HEK293T (cell line): ENCODE measurements at regions not wholly inside any gene's neighbourhood (a gene's known extent, or its start where the extent isn't known, plus 50 kb on each side); places are given as distances from the start of the nearest gene placed in this dataset.

Experiments used
- CTCF ChIA-PET: fragments of 350-600 bp; formaldehyde crosslinking; extraction: SDS; loops from one replicate; lab custom pipeline; 2021; ENCODE audit warnings: antibody characterized with exemption, inconsistent platforms; lab: Yijun Ruan, JAX
- POLR2A ChIA-PET: fragments of 350-600 bp; formaldehyde crosslinking; extraction: SDS; loops from one replicate; lab custom pipeline; 2020; ENCODE audit warnings: antibody characterized with exemption, inconsistent platforms; lab: Yijun Ruan, JAX
- DNase-seq: peaks from one replicate; pipeline ENCODE4 v3.0.0; 2012; ENCODE audit warnings: mixed read lengths; ENCODE audit errors: extremely low spot score
- ARNT ChIP-seq: fragments of 450-650 bp; IDR thresholded peaks from 2 replicates; pipeline ENCODE4 v1.6.1; 2017; ENCODE audit warnings: mild to moderate bottlenecking
- BHLHE40 ChIP-seq: fragments of 450-650 bp; IDR thresholded peaks from 2 replicates; pipeline ENCODE4 v1.6.1; 2016; ENCODE audit warnings: mild to moderate bottlenecking, moderate library complexity, borderline replicate concordance
- CTBP1 ChIP-seq: fragments of 450-650 bp; IDR thresholded peaks from 2 replicates; pipeline ENCODE4 v1.6.1; 2016; ENCODE audit warnings: borderline replicate concordance
- ELF4 ChIP-seq: fragments of 450-650 bp; IDR thresholded peaks from 2 replicates; pipeline ENCODE4 v1.6.1; 2017; ENCODE audit warnings: antibody characterized with exemption
- FOXA1 ChIP-seq: fragments of 450-650 bp; IDR thresholded peaks from 2 replicates; pipeline ENCODE4 v1.6.1; 2016; ENCODE audit warnings: mild to moderate bottlenecking
- FOXK2 ChIP-seq: fragments of 450-650 bp; IDR thresholded peaks from 2 replicates; pipeline ENCODE4 v1.6.1; 2016; ENCODE audit warnings: mild to moderate bottlenecking
- FOXM1 ChIP-seq: fragments of 450-650 bp; IDR thresholded peaks from 2 replicates; pipeline ENCODE4 v1.6.1; 2017; ENCODE audit warnings: mild to moderate bottlenecking, borderline replicate concordance
- HDGF ChIP-seq: fragments of 450-650 bp; IDR thresholded peaks from 2 replicates; pipeline ENCODE4 v1.6.1; 2017; ENCODE audit warnings: antibody characterized with exemption, borderline replicate concordance
- L3MBTL2 ChIP-seq: fragments of 450-650 bp; conservative IDR thresholded peaks from 2 replicates; pipeline ENCODE4 v1.6.1; 2016; ENCODE audit warnings: mild to moderate bottlenecking
- LEF1 ChIP-seq: fragments of 450-650 bp; IDR thresholded peaks from 2 replicates; pipeline ENCODE4 v1.6.1; 2017; ENCODE audit warnings: mild to moderate bottlenecking, borderline replicate concordance
- NFRKB ChIP-seq: fragments of 450-650 bp; IDR thresholded peaks from 2 replicates; pipeline ENCODE4 v1.6.1; 2016; ENCODE audit warnings: mild to moderate bottlenecking, moderate library complexity
- PKNOX1 ChIP-seq: fragments of 450-650 bp; IDR thresholded peaks from 2 replicates; pipeline ENCODE4 v1.6.1; 2016
- SP1 ChIP-seq: fragments of 450-650 bp; IDR thresholded peaks from 2 replicates; pipeline ENCODE4 v1.6.1; 2017
- SUZ12 ChIP-seq: fragments of 450-650 bp; IDR thresholded peaks from 2 replicates; pipeline ENCODE4 v1.6.1; 2016; ENCODE audit warnings: mild to moderate bottlenecking
- TARDBP ChIP-seq: fragments of 450-650 bp; IDR thresholded peaks from 2 replicates; pipeline ENCODE4 v1.6.1; 2016
- ZNF384 ChIP-seq: fragments of 450-650 bp; IDR thresholded peaks from 2 replicates; pipeline ENCODE4 v1.6.1; 2016

GRCh38 chr3:72279631-72280041 is 494.7 kb upstream of the PROK2 start:
- ChIA-PET CTCF (interaction anchor here (0.6 kb wide), 1 partner anchor 178 kb away, joined by 3 read pairs; no protein-coding TSS in a partner anchor), POLR2A (no interaction called here)
- no peak for DNase-seq
- TF ChIP-seq TARDBP: no peak
- no peak for TF ChIP-seq ARNT
- TF ChIP-seq FOXA1: no peak
- TF ChIP-seq LEF1: no peak
- no peak for TF ChIP-seq BHLHE40

- CTCF ChIA-PET: interaction anchor here (0.6 kb wide), 1 partner anchor 177 kb away, joined by 3 read pairs; no protein-coding TSS in a partner anchor
- POLR2A ChIA-PET: no interaction called here
- DNase-seq: no peak
- TF ChIP-seq ZNF384 (no peak), FOXA1 (no peak), PKNOX1 (no peak), ELF4 (no peak), FOXM1 (no peak), LEF1 (no peak), TARDBP (no peak), ARNT (no peak)
These were observed 494.2 kb upstream of the PROK2 start for GRCh38 chr3:72279068-72279604.

GRCh38 chr3:72278349-72279067 is 493.6 kb upstream of the PROK2 start:
- CTCF ChIA-PET: no interaction called here
- no peak for TF ChIP-seq L3MBTL2
- TF ChIP-seq FOXA1: no peak
- no peak for TF ChIP-seq NFRKB
- no peak for TF ChIP-seq BHLHE40
- TF ChIP-seq CTBP1: no peak
- TF ChIP-seq PKNOX1: no peak
- no peak for TF ChIP-seq FOXM1
- TF ChIP-seq ZNF384: no peak
- TF ChIP-seq LEF1: no peak
- TF ChIP-seq FOXK2: no peak
- TF ChIP-seq HDGF: no peak
- DNase-seq: no peak
- POLR2A ChIA-PET: no interaction called here

GRCh38 chr3:72277710-72278109 is 492.8 kb upstream of the PROK2 start:
- CTCF ChIA-PET: no interaction called here
- TF ChIP-seq TARDBP (no peak), L3MBTL2 (no peak), LEF1 (no peak), FOXK2 (no peak), NFRKB (no peak), FOXA1 (no peak), HDGF (no peak), BHLHE40 (no peak), PKNOX1 (no peak), CTBP1 (no peak), ELF4 (no peak)
- POLR2A ChIA-PET: no interaction called here
- DNase-seq: no peak

GRCh38 chr3:72276806-72277205 is 491.9 kb upstream of the PROK2 start:
- POLR2A ChIA-PET: no interaction called here
- no peak for DNase-seq
- CTCF ChIA-PET: no interaction called here
- no peak for TF ChIP-seq SP1
- no peak for TF ChIP-seq HDGF
- no peak for TF ChIP-seq LEF1
- TF ChIP-seq ARNT: no peak
- no peak for TF ChIP-seq ELF4
- TF ChIP-seq FOXA1: no peak
- no peak for TF ChIP-seq L3MBTL2
- no peak for TF ChIP-seq SUZ12
- no peak for TF ChIP-seq ZNF384
- no peak for TF ChIP-seq FOXM1
- no peak for TF ChIP-seq PKNOX1
- TF ChIP-seq CTBP1: no peak
- no peak for TF ChIP-seq BHLHE40
- TF ChIP-seq NFRKB: no peak

GRCh38 chr3:72275331-72275751 is 490.4 kb upstream of the PROK2 start:
- CTCF ChIA-PET: no interaction called here
- POLR2A ChIA-PET: interaction anchor here (0.6 kb wide), 1 partner anchor 13 kb away, joined by 3 read pairs; no protein-coding TSS in a partner anchor
- TF ChIP-seq SUZ12 (no peak), NFRKB (no peak), TARDBP (no peak)
- no peak for DNase-seq
